Fibroblast of pulmonary artery (primary cell): ENCODE measurements at regions not wholly inside any gene's neighbourhood (a gene's known extent, or its start where the extent isn't known, plus 50 kb on each side); places are given as distances from the start of the nearest gene placed in this dataset.

Experiments used
- DNase-seq: peaks from one replicate; pipeline ENCODE4 v3.0.0-alpha.2; 2010; ENCODE audit warnings: low read depth
- H3K4me3 ChIP-seq: replicated peaks from 2 replicates; pipeline ENCODE4 v1.5.1; 2011; ENCODE audit warnings: low read depth, mild to moderate bottlenecking, control low read depth, low read length, moderate library complexity
- TF ChIP-seq, protein P1 (sequence below): IDR thresholded peaks from 2 replicates; pipeline ENCODE4 v1.5.1; 2011; ENCODE audit warnings: mild to moderate bottlenecking, control low read depth, low read length, inconsistent platforms; ENCODE audit errors: missing control alignments

DNA sequence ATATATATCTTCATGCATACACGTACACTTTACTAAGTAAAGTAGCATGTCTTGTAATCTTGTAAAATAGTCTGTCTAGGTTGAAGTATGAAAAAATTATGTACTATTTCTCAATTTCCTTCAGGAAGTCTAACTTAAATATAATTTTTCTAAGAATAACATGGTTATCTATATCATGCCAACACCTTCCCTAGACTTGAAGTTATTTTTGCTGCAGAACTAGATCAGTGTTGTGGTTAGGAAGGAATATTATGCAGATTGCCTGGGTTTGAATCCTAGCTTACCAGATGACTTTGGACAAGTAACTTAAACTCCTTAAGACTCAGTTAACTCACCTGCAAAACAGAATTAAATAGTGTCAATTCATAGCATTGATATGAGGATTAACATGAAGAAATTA lies 142.2 kb upstream of the SEMA3A start:
- DNase-seq: no peak
- TF ChIP-seq, protein P1, sequence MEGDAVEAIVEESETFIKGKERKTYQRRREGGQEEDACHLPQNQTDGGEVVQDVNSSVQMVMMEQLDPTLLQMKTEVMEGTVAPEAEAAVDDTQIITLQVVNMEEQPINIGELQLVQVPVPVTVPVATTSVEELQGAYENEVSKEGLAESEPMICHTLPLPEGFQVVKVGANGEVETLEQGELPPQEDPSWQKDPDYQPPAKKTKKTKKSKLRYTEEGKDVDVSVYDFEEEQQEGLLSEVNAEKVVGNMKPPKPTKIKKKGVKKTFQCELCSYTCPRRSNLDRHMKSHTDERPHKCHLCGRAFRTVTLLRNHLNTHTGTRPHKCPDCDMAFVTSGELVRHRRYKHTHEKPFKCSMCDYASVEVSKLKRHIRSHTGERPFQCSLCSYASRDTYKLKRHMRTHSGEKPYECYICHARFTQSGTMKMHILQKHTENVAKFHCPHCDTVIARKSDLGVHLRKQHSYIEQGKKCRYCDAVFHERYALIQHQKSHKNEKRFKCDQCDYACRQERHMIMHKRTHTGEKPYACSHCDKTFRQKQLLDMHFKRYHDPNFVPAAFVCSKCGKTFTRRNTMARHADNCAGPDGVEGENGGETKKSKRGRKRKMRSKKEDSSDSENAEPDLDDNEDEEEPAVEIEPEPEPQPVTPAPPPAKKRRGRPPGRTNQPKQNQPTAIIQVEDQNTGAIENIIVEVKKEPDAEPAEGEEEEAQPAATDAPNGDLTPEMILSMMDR: no peak
- H3K4me3 ChIP-seq: no peak overlapping the region

DNA sequence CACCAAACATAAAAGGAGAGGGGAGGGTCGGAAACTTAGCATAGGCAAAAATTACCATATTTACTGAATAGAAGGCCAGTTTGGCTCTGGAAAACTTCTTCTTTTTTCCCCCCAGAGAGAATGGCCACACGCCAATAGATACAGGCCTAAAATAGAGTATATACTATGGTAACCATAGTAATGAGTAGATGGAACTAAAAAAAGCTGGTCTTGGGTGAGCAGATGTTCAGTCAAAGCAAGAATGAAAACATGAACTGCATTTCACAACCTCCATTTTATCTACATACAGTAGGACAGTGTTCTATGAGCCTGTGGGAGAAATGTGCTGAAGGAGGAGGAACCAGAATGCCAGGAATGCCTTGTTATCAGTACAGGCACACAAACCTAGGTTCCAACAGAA lies 141.7 kb upstream of the SEMA3A start:
- TF ChIP-seq, protein P1: no peak
- peak; percentile 94 for DNase-seq
- no peak overlapping the region for H3K4me3 ChIP-seq

DNA sequence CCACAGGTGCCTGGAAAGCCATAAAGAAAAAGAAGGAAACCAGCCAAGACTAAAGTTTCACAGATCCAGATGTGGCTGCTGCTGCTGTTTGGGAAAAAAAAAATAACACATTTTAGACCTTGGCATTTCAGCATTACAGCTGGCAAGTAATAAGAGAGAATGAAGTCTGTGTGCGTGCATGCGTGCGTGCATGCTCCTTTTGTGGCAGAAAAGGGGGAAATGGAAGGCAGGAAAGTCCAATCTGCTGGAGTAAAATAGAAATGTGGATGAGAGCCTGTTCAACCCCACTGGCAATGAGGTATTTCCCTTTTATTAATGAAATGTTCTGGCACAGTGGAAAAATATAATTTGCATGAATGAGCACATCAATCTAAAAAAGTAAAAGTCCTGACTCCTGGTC lies 137.0 kb upstream of the SEMA3A start:
- no peak for DNase-seq
- no peak overlapping the region for H3K4me3 ChIP-seq
- TF ChIP-seq, protein P1: no peak

DNA sequence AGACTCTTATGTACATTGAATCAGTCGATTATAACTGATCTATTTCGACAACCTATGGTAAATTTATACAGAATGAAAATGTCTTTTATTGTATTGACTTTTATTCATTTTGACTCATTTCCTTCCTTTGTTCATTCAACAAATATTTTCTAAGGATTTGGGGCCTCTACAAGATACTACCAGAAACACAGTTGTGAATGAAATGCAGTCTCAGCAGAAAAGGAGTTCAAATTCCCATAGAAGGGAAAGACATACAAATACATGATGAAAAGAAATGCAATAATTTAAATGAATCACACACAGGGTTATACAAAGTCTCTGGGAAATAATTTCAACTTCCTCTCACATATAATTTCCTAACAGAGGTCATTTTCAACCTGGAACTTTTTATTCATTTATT lies 134.0 kb upstream of the SEMA3A start:
- DNase-seq: peak; percentile 24
- TF ChIP-seq, protein P1: no peak
- no peak overlapping the region for H3K4me3 ChIP-seq

DNA sequence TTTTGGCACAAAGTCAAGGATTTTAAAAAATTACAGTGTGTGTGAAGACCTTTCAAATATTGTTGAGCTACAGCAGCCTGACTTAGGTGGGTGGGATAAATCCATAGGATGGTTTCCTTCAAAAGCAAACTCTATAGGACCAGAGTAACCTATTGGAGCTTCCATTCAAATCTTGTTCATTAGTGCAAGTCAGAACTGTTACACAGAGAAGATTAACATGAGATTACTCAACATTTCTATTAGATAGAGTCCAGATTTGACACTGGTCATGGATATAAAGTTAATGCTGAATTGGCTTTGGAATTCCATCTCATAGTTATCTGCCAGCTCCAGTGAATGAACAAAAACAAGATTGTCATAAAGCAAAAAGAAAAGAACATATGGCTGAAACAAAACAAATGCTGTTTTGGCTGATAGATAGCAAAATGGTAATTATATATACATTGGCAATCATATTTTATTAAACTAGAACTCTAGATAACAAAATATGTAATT lies 129.6 kb upstream of the SEMA3A start:
- TF ChIP-seq, protein P1: no peak
- DNase-seq: no peak
- no peak overlapping the region for H3K4me3 ChIP-seq

DNA sequence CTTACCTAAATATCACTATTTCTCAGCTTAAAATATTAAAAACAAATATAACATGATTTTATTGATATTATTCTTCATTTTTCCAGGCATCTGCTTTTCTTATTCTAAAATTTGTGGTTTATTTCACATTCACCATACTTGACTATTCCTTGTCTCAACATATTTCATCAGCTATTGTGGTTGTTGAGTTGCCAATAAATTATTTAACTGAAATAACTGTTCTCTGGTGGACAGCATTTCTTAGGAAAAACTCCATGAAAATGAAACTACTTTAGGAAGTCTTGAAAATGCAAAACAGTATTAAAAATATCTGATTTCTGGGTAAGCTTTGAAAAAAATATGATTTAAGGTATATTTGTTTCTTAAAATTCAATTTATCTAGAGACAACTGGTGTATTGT lies 122.9 kb upstream of the SEMA3A start:
- DNase-seq: no peak
- no peak overlapping the region for H3K4me3 ChIP-seq
- TF ChIP-seq, protein P1: no peak

DNA sequence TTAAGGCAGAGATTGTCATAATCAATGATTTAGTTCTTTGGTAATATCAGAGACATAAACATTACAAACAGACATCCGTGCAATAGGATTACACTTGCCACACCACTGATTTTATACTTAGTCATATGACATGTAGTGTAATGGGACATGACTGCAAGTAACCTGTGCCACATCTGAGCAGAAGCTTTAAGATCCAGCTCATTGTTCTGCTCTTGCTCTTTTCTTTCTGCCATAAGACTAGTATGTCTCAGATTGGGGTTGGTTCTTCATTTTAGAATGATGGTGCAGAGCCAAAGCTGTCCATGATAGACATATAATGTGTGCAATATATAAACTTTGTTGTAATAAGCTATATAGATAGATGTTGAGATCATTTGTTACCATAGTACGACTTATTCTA lies 119.7 kb upstream of the SEMA3A start:
- no peak overlapping the region for H3K4me3 ChIP-seq
- TF ChIP-seq, protein P1: no peak
- DNase-seq: no peak
